LNCAP (cell line): ENCODE measurements at regions not wholly inside any gene's neighbourhood (a gene's known extent, or its start where the extent isn't known, plus 50 kb on each side); places are given as distances from the start of the nearest gene placed in this dataset.

Source experiments
- CTCF ChIP-seq: fragments of 450-650 bp; IDR thresholded peaks from 2 replicates; pipeline ENCODE4 v1.5.1; 2017; ENCODE audit warnings: mild to moderate bottlenecking

DNA sequence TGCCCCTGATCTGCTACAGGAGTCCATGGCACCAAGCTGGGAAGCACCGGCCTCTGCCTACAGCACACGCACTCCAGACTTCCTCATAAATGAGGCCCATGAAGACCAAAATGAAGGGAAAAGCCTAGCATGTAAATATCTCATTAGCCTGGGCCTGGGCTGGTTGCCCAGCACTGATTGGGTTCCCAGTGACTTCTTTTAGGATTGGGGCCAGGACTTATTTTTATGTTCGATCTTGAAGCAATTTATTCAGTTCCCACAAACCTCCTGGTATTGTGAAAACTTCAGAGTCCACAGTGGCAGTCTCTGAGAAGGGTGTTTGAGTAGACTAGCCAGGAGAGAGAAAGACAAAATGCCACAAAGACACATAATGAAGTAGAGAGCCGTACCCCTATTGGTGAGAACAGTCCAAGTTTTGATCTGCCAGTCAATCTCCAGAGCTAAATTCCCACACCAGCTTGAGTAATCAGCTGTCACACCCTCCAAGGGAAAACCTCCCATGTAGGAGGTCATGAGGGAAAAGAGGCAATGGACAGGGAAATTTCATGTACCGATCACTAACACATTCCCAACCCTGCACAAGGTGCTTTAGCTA lies 78.2 kb downstream of the PHLDA1 start:
- no peak for TF ChIP-seq CTCF

DNA sequence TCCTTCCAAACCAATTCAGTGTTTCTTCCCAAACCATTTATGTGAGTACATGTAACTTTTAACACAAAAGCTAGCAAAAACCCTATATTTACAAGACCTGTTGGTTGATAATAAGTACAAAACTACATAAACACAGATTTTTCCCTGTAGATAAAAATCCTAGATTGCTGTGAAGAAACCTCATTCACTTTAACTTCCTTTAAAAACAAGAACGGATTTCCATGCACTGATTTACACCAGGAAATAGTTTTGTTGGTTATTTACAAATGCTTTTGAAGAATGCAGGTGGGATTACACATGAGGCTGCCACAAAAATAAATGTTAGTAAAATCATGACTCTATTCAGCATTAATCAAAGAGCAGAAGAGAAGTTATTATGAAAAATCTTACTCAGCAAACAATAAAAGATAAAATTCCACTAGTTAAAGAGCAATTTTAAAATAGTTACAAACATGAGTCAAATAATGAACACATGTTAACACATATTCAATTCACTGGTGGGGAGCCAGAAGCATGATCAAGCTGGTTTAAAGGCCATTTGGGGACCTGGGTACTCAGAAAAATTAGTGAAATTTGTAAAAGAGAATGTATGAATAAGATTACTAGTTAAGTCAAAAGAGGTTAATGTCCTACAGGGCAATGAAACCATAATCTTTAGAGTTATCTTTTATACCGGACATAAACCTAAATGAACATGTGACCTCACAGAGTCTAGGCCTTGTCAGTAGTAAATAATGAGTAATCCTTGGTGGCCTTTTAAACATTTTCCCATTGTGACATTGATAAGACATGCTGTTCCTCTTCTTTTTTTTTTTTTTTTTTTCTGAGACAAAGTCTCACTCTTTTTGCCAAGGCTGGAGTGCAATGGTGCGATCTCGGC lies 79.9 kb downstream of the PHLDA1 start:
- TF ChIP-seq CTCF = no peak

DNA sequence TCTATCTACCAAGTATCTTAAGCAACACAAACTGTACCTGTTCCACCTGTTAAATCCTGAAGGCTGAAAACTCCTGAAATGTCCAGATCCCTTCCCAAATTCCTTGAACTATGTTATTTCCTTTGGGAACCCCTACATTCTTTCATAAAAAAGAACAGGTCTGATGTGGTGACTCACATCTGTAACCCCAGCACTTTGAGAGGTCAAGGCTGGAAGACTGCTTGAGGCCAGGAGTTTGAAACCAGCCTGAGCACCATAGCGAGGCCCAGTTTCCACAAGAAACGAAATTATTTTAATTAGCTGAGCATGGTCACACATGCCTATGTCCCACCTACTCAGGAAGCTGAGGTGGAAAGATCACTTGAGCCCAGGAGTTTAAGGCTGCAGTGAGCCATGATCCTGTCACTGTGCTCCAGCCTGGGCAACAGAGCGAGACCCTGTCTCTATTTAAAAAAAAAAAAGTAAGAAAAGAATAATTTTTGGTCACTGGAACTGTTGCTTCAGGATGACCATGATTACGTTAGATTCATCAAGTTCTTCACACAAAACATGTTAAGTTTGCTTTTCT lies 84.3 kb downstream of the PHLDA1 start:
- no peak for TF ChIP-seq CTCF

DNA sequence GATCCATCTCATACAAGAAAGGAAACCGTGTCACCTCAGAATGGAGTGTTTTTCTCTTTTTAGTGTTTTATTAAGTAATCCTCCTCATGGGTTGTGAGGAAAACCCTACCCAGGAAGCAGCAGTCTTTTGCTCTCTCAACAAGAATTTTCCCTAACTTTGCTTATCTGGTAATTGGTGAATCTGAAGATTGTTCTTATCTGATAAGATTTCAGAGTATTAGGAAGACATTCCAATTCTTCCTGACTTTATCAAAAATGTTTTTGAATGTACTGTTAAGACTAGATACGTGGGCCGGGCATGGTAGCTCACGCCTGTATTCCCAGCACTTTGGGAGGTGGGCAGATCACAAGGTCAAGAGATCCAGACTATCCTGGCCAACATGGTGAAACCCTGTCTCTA lies 86.0 kb downstream of the PHLDA1 start:
- no peak for TF ChIP-seq CTCF

DNA sequence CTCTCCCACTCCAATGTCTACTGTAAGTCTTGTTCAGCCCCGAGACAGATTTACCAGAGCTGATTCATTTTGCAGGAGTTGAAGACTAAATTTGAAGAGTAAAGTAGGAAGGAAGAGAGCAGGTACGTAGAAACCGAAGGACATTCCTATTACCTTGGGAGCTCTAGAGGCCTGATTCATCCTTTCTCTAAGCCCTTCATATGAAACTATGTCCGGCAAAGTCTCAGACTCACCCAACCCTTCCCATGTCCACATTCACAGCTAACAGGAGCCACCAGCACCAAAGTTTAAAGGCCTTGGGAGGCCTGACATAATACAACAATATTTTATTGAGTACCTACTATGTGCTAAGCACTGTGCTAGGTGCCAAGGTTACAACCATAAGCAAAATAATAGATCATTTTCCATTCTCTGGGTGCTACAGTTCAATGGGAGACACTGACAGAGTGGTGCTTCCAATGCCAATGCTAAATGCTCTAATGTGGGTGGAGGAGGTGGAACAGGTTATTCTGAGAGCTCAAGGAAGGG lies 86.6 kb downstream of the PHLDA1 start:
- TF ChIP-seq CTCF = no peak

GRCh38 chr12:75944097-75944904 lies 87.3 kb downstream of the PHLDA1 start:
- no peak for TF ChIP-seq CTCF

DNA sequence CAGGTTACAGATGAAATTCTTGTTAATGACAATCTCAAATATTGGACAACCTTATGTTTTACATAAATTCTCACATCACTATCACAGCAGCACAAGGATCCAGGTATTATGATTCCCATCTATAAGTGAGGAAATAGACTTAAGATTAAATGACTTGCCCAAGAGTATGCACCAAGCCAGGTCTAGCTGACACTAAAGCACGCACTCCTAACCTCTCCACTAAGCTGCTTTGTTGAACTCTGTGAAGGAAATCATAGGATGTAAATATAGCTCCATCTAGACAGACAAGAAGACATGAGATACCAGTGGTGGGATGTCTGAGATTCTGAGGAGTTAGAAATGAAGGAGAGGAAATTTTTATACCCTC lies 87.9 kb downstream of the PHLDA1 start:
- TF ChIP-seq CTCF = no peak
